ENCODE measurements at regions not wholly inside any gene's neighbourhood (a gene's known extent, or its start where the extent isn't known, plus 50 kb on each side); places are given as distances from the start of the nearest gene placed in this dataset.

DNA sequence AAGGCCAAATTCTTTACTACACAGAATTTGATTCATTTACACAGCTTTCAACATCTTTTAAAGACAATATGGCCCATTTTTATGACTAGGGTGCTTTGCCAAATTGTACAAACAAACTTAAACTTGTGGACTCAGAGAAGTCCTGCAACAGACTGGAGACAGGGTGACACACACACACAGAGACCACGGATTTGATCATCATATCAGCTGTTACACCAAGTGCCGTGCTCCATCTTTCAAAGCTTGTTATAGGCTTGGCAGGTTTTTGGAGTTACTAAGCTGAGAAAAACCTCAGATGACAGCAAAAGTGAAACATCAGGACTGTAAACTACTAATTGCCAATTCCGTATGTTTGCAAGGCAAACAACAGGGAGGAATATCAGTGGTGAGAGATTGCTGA lies 811.7 kb downstream of the GALC start:
- TF ChIP-seq, protein P1, sequence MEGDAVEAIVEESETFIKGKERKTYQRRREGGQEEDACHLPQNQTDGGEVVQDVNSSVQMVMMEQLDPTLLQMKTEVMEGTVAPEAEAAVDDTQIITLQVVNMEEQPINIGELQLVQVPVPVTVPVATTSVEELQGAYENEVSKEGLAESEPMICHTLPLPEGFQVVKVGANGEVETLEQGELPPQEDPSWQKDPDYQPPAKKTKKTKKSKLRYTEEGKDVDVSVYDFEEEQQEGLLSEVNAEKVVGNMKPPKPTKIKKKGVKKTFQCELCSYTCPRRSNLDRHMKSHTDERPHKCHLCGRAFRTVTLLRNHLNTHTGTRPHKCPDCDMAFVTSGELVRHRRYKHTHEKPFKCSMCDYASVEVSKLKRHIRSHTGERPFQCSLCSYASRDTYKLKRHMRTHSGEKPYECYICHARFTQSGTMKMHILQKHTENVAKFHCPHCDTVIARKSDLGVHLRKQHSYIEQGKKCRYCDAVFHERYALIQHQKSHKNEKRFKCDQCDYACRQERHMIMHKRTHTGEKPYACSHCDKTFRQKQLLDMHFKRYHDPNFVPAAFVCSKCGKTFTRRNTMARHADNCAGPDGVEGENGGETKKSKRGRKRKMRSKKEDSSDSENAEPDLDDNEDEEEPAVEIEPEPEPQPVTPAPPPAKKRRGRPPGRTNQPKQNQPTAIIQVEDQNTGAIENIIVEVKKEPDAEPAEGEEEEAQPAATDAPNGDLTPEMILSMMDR (conservative IDR thresholded peaks at IDR 0.05), result no peak
- TF ChIP-seq ZFX (IDR thresholded peaks at IDR 0.05), result no peak

All from C4-2B (cell line).